Neural cell (in vitro differentiated cells): ENCODE measurements at regions not wholly inside any gene's neighbourhood (a gene's known extent, or its start where the extent isn't known, plus 50 kb on each side); places are given as distances from the start of the nearest gene placed in this dataset.

Experiments
- H2AFZ ChIP-seq: fragments of 200-600, 300-800 bp; sonication (generic), shearing (Covaris generic); 2 replicates; pipeline ENCODE4 v1.6.0; 2014; ENCODE audit warnings: low read depth, mild to moderate bottlenecking, antibody characterized with exemption, low read length, moderate library complexity
- H3F3A ChIP-seq: fragments of 200-600 bp; shearing (Covaris generic); 2 replicates; pipeline ENCODE4 v1.6.1; 2016; ENCODE audit warnings: mild to moderate bottlenecking, moderate library complexity, mixed read lengths, antibody characterized with exemption, low read length; ENCODE audit not compliant: insufficient read depth, poor library complexity, severe bottlenecking
- H3K27ac ChIP-seq: fragments of 200-600, 300-800 bp; sonication (generic), shearing (Covaris generic); 2 replicates; pipeline ENCODE4 v1.5.1; 2014; ENCODE audit warnings: mild to moderate bottlenecking, low read length, moderate library complexity
- H3K27me3 ChIP-seq: fragments of 300-800, 200-600 bp; sonication (generic), shearing (Covaris generic); 2 replicates; pipeline ENCODE4 v1.6.0; 2014; ENCODE audit warnings: mild to moderate bottlenecking, low read depth, low read length, moderate library complexity; ENCODE audit not compliant: insufficient read depth
- H3K36me3 ChIP-seq: fragments of 300-800, 200-600 bp; sonication (generic), shearing (Covaris generic); 2 replicates; pipeline ENCODE4 v1.5.1; 2014; ENCODE audit warnings: mild to moderate bottlenecking, antibody characterized with exemption, low read length, moderate library complexity; ENCODE audit not compliant: insufficient read depth
- H3K4me2 ChIP-seq: fragments of 300-800, 200-600 bp; sonication (generic), shearing (Covaris generic); 2 replicates; pipeline ENCODE4 v1.6.0; 2014; ENCODE audit warnings: mild to moderate bottlenecking, low read length
- H3K4me3 ChIP-seq: fragments of 300-800, 200-600 bp; sonication (generic), shearing (Covaris generic); 2 replicates; pipeline ENCODE4 v1.5.1; 2014; ENCODE audit warnings: mild to moderate bottlenecking, low read length, moderate library complexity
- H3K79me2 ChIP-seq: fragments of 200-600 bp; shearing (Covaris generic); replicated peaks from 2 replicates; pipeline ENCODE4 v1.6.0; 2014; ENCODE audit warnings: mild to moderate bottlenecking, low read length, moderate library complexity; ENCODE audit not compliant: insufficient read depth
- H3K9ac ChIP-seq: fragments of 300-800, 200-600 bp; sonication (generic), shearing (Covaris generic); 2 replicates; pipeline ENCODE4 v1.6.1; 2016; ENCODE audit warnings: mild to moderate bottlenecking, low read length, mixed read lengths
- H3K9me2 ChIP-seq: fragments of 200-600 bp; shearing (Covaris generic); 2 replicates; pipeline ENCODE4 v1.6.1; 2016; ENCODE audit warnings: mild to moderate bottlenecking, low read length, mixed read lengths; ENCODE audit not compliant: insufficient read depth
- H3K9me3 ChIP-seq: fragments of 200-600, 300-800 bp; sonication (generic), shearing (Covaris generic); 2 replicates; pipeline ENCODE4 v1.6.1; 2016; ENCODE audit warnings: mild to moderate bottlenecking, mixed run types, low read length, moderate library complexity, mixed read lengths
- H4K20me1 ChIP-seq: fragments of 200-600 bp; shearing (Covaris generic); 2 replicates; pipeline ENCODE4 v1.6.1; 2016; ENCODE audit warnings: mild to moderate bottlenecking, mixed run types; ENCODE audit not compliant: insufficient read depth
- CTCF ChIP-seq: fragments of 450-650 bp; IDR thresholded peaks from 2 replicates; pipeline ENCODE4 v1.5.1; 2014; ENCODE audit warnings: antibody characterized with exemption, mild to moderate bottlenecking, moderate library complexity; ENCODE audit not compliant: poor library complexity, severe bottlenecking
- EP300 ChIP-seq: fragments of 450-650 bp; conservative IDR thresholded peaks from 2 replicates; pipeline ENCODE4 v1.6.1; 2014; ENCODE audit warnings: antibody characterized with exemption, mild to moderate bottlenecking, moderate library complexity; ENCODE audit not compliant: poor library complexity, severe bottlenecking
- EZH2 ChIP-seq: fragments of 200-600, 300-800 bp; shearing (Covaris generic), sonication (generic); IDR thresholded peaks from 2 replicates; pipeline ENCODE4 v1.6.1; 2014; ENCODE audit warnings: antibody characterized with exemption, low read length, borderline replicate concordance, mild to moderate bottlenecking; ENCODE audit not compliant: insufficient read depth, poor library complexity, severe bottlenecking
- MXI1 ChIP-seq: fragments of 450-650 bp; conservative IDR thresholded peaks from 2 replicates; pipeline ENCODE4 v1.6.1; 2014; ENCODE audit warnings: antibody characterized with exemption, mild to moderate bottlenecking; ENCODE audit not compliant: poor library complexity, severe bottlenecking
- POLR2AphosphoS5 ChIP-seq: IDR thresholded peaks from 2 replicates; pipeline ENCODE4 v1.6.1; 2012
- RAD21 ChIP-seq: fragments of 450-650 bp; conservative IDR thresholded peaks from 2 replicates; pipeline ENCODE4 v1.6.1; 2014; ENCODE audit warnings: antibody characterized with exemption, mild to moderate bottlenecking, moderate library complexity
- SMC3 ChIP-seq: fragments of 450-650 bp; conservative IDR thresholded peaks from 2 replicates; pipeline ENCODE4 v1.6.1; 2014; ENCODE audit warnings: antibody characterized with exemption, mild to moderate bottlenecking, moderate library complexity; ENCODE audit not compliant: poor library complexity
- TAF1 ChIP-seq: IDR thresholded peaks from 2 replicates; pipeline ENCODE4 v1.6.1; 2012; ENCODE audit warnings: low read depth
- TF ChIP-seq, protein P1 (sequence below): IDR thresholded peaks from 2 replicates; pipeline ENCODE4 v1.6.1; 2012; ENCODE audit warnings: borderline replicate concordance

DNA sequence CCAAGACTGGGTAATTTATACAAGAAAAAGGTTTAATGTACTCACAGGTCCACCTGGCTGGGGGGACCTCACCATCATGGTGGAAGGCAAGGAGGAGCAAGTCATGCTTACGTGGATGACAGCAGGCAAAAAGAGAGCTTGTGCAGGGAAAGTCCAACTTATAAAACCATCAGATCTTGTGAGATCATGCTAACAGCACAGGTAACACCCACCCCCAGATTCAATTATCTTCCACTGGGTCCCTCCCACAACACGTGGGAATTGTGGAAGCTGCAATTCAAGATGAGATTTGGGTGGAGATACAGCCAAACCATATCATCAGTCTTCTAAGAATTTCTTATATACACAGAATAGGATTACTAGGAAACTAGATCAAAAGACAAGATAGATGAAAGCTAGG, 555.6 kb downstream of the PRR16 start:
- Histone ChIP-seq H3K9me3 (no peaks in the 10 kb centered on the region), H3K27me3 (no peaks in the 10 kb centered on the region), H3K79me2 (no peaks in the 10 kb centered on the region), H3K36me3 (no peaks in the 10 kb centered on the region), H3K9me2 (no peaks in the 10 kb centered on the region), H3F3A (no peaks in the 10 kb centered on the region), H3K4me3 (no peak overlapping the region), H3K4me2 (no peak overlapping the region), H3K9ac (no peak overlapping the region), H3K27ac (no peak overlapping the region), H2AFZ (no peak overlapping the region), H4K20me1 (no peaks in the 10 kb centered on the region)
- no peak for TF ChIP-seq EP300
- TF ChIP-seq, protein P1, sequence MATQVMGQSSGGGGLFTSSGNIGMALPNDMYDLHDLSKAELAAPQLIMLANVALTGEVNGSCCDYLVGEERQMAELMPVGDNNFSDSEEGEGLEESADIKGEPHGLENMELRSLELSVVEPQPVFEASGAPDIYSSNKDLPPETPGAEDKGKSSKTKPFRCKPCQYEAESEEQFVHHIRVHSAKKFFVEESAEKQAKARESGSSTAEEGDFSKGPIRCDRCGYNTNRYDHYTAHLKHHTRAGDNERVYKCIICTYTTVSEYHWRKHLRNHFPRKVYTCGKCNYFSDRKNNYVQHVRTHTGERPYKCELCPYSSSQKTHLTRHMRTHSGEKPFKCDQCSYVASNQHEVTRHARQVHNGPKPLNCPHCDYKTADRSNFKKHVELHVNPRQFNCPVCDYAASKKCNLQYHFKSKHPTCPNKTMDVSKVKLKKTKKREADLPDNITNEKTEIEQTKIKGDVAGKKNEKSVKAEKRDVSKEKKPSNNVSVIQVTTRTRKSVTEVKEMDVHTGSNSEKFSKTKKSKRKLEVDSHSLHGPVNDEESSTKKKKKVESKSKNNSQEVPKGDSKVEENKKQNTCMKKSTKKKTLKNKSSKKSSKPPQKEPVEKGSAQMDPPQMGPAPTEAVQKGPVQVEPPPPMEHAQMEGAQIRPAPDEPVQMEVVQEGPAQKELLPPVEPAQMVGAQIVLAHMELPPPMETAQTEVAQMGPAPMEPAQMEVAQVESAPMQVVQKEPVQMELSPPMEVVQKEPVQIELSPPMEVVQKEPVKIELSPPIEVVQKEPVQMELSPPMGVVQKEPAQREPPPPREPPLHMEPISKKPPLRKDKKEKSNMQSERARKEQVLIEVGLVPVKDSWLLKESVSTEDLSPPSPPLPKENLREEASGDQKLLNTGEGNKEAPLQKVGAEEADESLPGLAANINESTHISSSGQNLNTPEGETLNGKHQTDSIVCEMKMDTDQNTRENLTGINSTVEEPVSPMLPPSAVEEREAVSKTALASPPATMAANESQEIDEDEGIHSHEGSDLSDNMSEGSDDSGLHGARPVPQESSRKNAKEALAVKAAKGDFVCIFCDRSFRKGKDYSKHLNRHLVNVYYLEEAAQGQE, result no peak
- no peak for TF ChIP-seq SMC3
- TF ChIP-seq POLR2AphosphoS5, result no peak
- no peak for TF ChIP-seq MXI1
- TF ChIP-seq RAD21, result no peak
- no peak for TF ChIP-seq CTCF
- no peak for TF ChIP-seq EZH2
- no peak for TF ChIP-seq TAF1

- Histone ChIP-seq H2AFZ (no peak overlapping the region), H3K27me3 (no peaks in the 10 kb centered on the region), H4K20me1 (no peaks in the 10 kb centered on the region), H3K79me2 (no peaks in the 10 kb centered on the region), H3K9ac (no peak overlapping the region), H3K9me3 (no peaks in the 10 kb centered on the region), H3K4me3 (no peak overlapping the region), H3K9me2 (no peaks in the 10 kb centered on the region), H3K4me2 (no peak overlapping the region), H3K27ac (no peak overlapping the region), H3F3A (no peaks in the 10 kb centered on the region), H3K36me3 (no peaks in the 10 kb centered on the region)
- TF ChIP-seq SMC3 (no peak), POLR2AphosphoS5 (no peak), MXI1 (no peak), RAD21 (no peak), EZH2 (no peak), EP300 (no peak), CTCF (no peak), TAF1 (no peak)
- TF ChIP-seq, protein P1, result no peak
Observed at GRCh38 chr5:121021681-121022080, 557.6 kb downstream of the PRR16 start.
